ENCODE measurements at regions not wholly inside any gene's neighbourhood (a gene's known extent, or its start where the extent isn't known, plus 50 kb on each side); places are given as distances from the start of the nearest gene placed in this dataset.

- Histone ChIP-seq H4K20me1 (ENCODE audit: control insufficient read depth, extremely low read depth, insufficient read depth, low read length) (no peaks in the 10 kb centered on the region), H3K27me3 (ENCODE audit: control insufficient read depth, insufficient read depth, low read length) (no peaks in the 10 kb centered on the region), H3K4me3 (replicated peaks in 1 of 4; ENCODE audit: control extremely low read depth in 1 of 4, insufficient read depth in 1 of 4, low read depth in 3 of 4, low read length in 4 of 4) (no peak overlapping the region), H3K9me3 (ENCODE audit: control insufficient read depth, insufficient read depth, low read depth, low read length) (no peaks in the 10 kb centered on the region), H3K79me2 (ENCODE audit: control insufficient read depth, insufficient read depth, low read length) (no peaks in the 10 kb centered on the region), H3K27ac (ENCODE audit: insufficient read depth, low read length) (no peak overlapping the region), H3K36me3 (ENCODE audit: control insufficient read depth, insufficient read depth, low read length) (no peaks in the 10 kb centered on the region), H2AFZ (ENCODE audit: low read length) (no peak overlapping the region), H3K4me2 (ENCODE audit: extremely low read depth, insufficient read depth, low read length) (no peak overlapping the region), H3K9ac (ENCODE audit: insufficient read depth, low read length) (no peak overlapping the region), H3K4me1 (ENCODE audit: control insufficient read depth, extremely low read depth, insufficient read depth, low read length) (peaks cover 3% of the 10 kb centered on the region)
- no peak for DNase-seq (ENCODE audit: low read depth in 2 of 2)
- TF ChIP-seq CTCF (conservative IDR thresholded peaks at IDR 0.05 in 1 of 2, IDR thresholded peaks at IDR 0.05 in 1 of 2; ENCODE audit: low read depth in 1 of 2, low read length in 2 of 2) = no peak
- TF ChIP-seq EZH2 (IDR thresholded peaks at IDR 0.05; ENCODE audit: low read length, missing control alignments) = no peak
Observed at GRCh38 chr6:14464716-14465115, 347.1 kb downstream of the CD83 start.

- H3K9ac ChIP-seq (ENCODE audit: insufficient read depth, low read length) = no peak overlapping the region
- no peaks in the 10 kb centered on the region for H3K36me3 ChIP-seq (ENCODE audit: control insufficient read depth, insufficient read depth, low read length)
- no peak overlapping the region for H3K4me2 ChIP-seq (ENCODE audit: extremely low read depth, insufficient read depth, low read length)
- no peaks in the 10 kb centered on the region for H3K9me3 ChIP-seq (ENCODE audit: control insufficient read depth, insufficient read depth, low read depth, low read length)
- H3K27me3 ChIP-seq (ENCODE audit: control insufficient read depth, insufficient read depth, low read length) = no peaks in the 10 kb centered on the region
- TF ChIP-seq EZH2 (IDR thresholded peaks at IDR 0.05; ENCODE audit: low read length, missing control alignments) = no peak
- no peak for TF ChIP-seq CTCF (conservative IDR thresholded peaks at IDR 0.05 in 1 of 2, IDR thresholded peaks at IDR 0.05 in 1 of 2; ENCODE audit: low read depth in 1 of 2, low read length in 2 of 2)
- no peaks in the 10 kb centered on the region for H4K20me1 ChIP-seq (ENCODE audit: control insufficient read depth, extremely low read depth, insufficient read depth, low read length)
- peaks cover 3% of the 10 kb centered on the region for H3K4me1 ChIP-seq (ENCODE audit: control insufficient read depth, extremely low read depth, insufficient read depth, low read length)
- H3K79me2 ChIP-seq (ENCODE audit: control insufficient read depth, insufficient read depth, low read length) = no peaks in the 10 kb centered on the region
- H2AFZ ChIP-seq (ENCODE audit: low read length) = no peak overlapping the region
- H3K27ac ChIP-seq (ENCODE audit: insufficient read depth, low read length) = no peak overlapping the region
- peak in 1 of 2 donors; percentile 79 for DNase-seq (ENCODE audit: low read depth in 2 of 2)
- no peak overlapping the region for H3K4me3 ChIP-seq (replicated peaks in 1 of 4; ENCODE audit: control extremely low read depth in 1 of 4, insufficient read depth in 1 of 4, low read depth in 3 of 4, low read length in 4 of 4)
Observed at GRCh38 chr6:14466278-14466677, 348.7 kb downstream of the CD83 start.

- Histone ChIP-seq H3K4me2 (ENCODE audit: extremely low read depth, insufficient read depth, low read length) (peak overlapping the region; percentile 32), H3K79me2 (ENCODE audit: control insufficient read depth, insufficient read depth, low read length) (no peaks in the 10 kb centered on the region), H3K36me3 (ENCODE audit: control insufficient read depth, insufficient read depth, low read length) (no peaks in the 10 kb centered on the region), H3K9me3 (ENCODE audit: control insufficient read depth, insufficient read depth, low read depth, low read length) (no peaks in the 10 kb centered on the region), H3K27ac (ENCODE audit: insufficient read depth, low read length) (no peak overlapping the region), H3K9ac (ENCODE audit: insufficient read depth, low read length) (no peak overlapping the region), H3K4me1 (ENCODE audit: control insufficient read depth, extremely low read depth, insufficient read depth, low read length) (peaks cover 3% of the 10 kb centered on the region), H3K4me3 (replicated peaks in 1 of 4; ENCODE audit: control extremely low read depth in 1 of 4, insufficient read depth in 1 of 4, low read depth in 3 of 4, low read length in 4 of 4) (no peak overlapping the region), H4K20me1 (ENCODE audit: control insufficient read depth, extremely low read depth, insufficient read depth, low read length) (no peaks in the 10 kb centered on the region), H3K27me3 (ENCODE audit: control insufficient read depth, insufficient read depth, low read length) (no peaks in the 10 kb centered on the region), H2AFZ (ENCODE audit: low read length) (no peak overlapping the region)
- TF ChIP-seq CTCF (conservative IDR thresholded peaks at IDR 0.05 in 1 of 2, IDR thresholded peaks at IDR 0.05 in 1 of 2; ENCODE audit: low read depth in 1 of 2, low read length in 2 of 2) (no peak), EZH2 (IDR thresholded peaks at IDR 0.05; ENCODE audit: low read length, missing control alignments) (no peak)
- DNase-seq (ENCODE audit: low read depth in 2 of 2) = peak; percentile 64 to 71
Observed at GRCh38 chr6:14467591-14467990, 350.0 kb downstream of the CD83 start.
